GM10266 (cell line): ENCODE measurements at regions not wholly inside any gene's neighbourhood (a gene's known extent, or its start where the extent isn't known, plus 50 kb on each side); places are given as distances from the start of the nearest gene placed in this dataset.

ENCODE experiments used
- DNase-seq: peaks from one replicate; pipeline ENCODE4 v3.0.0; 2012; ENCODE audit errors: extremely low spot score
- TF ChIP-seq, protein P1 (sequence below): IDR thresholded peaks from 2 replicates; pipeline ENCODE4 v1.5.1; 2012; ENCODE audit warnings: mild to moderate bottlenecking, low read depth; ENCODE audit not compliant: control insufficient read depth, insufficient read depth; ENCODE audit errors: missing control alignments

- no peak for DNase-seq
- TF ChIP-seq, protein P1, sequence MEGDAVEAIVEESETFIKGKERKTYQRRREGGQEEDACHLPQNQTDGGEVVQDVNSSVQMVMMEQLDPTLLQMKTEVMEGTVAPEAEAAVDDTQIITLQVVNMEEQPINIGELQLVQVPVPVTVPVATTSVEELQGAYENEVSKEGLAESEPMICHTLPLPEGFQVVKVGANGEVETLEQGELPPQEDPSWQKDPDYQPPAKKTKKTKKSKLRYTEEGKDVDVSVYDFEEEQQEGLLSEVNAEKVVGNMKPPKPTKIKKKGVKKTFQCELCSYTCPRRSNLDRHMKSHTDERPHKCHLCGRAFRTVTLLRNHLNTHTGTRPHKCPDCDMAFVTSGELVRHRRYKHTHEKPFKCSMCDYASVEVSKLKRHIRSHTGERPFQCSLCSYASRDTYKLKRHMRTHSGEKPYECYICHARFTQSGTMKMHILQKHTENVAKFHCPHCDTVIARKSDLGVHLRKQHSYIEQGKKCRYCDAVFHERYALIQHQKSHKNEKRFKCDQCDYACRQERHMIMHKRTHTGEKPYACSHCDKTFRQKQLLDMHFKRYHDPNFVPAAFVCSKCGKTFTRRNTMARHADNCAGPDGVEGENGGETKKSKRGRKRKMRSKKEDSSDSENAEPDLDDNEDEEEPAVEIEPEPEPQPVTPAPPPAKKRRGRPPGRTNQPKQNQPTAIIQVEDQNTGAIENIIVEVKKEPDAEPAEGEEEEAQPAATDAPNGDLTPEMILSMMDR = no peak
Observed at GRCh38 chr18:39072970-39073369, 1507.4 kb upstream of the CELF4 start.

- no peak for DNase-seq
- TF ChIP-seq, protein P1 = no peak
Observed at GRCh38 chr18:39062426-39062825, 1496.8 kb upstream of the CELF4 start.

DNA sequence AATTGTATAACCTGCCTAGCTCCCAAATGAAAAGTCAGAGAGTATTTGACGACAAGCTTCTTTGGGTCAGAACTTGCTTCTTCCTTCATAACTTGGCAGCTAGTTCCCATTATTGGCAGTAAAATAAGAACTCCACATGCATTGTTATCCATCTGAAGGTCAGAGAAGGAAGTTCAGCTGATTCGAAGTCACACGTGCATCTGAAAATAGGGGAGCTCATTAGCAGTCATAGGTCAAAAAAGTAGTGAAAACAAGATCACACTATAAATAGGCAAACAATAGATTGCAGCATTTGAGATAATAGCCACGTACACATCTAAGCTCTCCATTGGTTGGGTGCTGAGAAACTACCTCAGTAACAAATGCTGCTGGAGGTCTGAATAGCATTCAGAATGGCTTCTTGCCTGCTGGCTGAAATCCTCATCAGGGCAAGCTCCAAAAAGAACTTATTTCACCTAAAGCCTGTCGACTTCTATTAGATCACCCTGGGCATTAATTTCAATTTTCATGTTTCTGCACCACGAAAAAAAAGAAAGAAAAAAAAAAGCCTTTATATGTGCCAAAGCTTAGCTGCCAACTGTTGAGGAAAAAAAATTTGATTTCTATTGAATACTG is 1492.9 kb upstream of the CELF4 start:
- DNase-seq = no peak
- TF ChIP-seq, protein P1 = no peak

- TF ChIP-seq, protein P1 = no peak
Observed at GRCh38 chr18:39057423-39058064, 1491.9 kb upstream of the CELF4 start.

GRCh38 chr18:39053571-39053970 is 1488.0 kb upstream of the CELF4 start:
- TF ChIP-seq, protein P1 = no peak
- no peak for DNase-seq

More at GRCh38 chr18:39057423-39058064, 1491.9 kb upstream of the CELF4 start:
- DNase-seq = no peak

- DNase-seq = no peak
Observed at GRCh38 chr18:39051013-39051412, 1485.4 kb upstream of the CELF4 start.

GRCh38 chr18:39039813-39040212 is 1474.2 kb upstream of the CELF4 start:
- no peak for DNase-seq
- TF ChIP-seq, protein P1 = no peak

More at GRCh38 chr18:39051013-39051412, 1485.4 kb upstream of the CELF4 start:
- TF ChIP-seq, protein P1 = no peak
